OCI-LY3 (cell line): ENCODE measurements at regions not wholly inside any gene's neighbourhood (a gene's known extent, or its start where the extent isn't known, plus 50 kb on each side); places are given as distances from the start of the nearest gene placed in this dataset.

ENCODE experiments used
- H2AFZ ChIP-seq: fragments of 200-600, 300-600 bp; shearing (Covaris generic); 2 replicates; pipeline ENCODE4 v1.6.0; 2014; ENCODE audit warnings: antibody characterized with exemption, low read depth, low read length
- H3K27ac ChIP-seq: fragments of 200-600, 300-600 bp; sonication (generic); 2 replicates; pipeline ENCODE4 v1.5.1; 2014; ENCODE audit warnings: mild to moderate bottlenecking, low read length, moderate library complexity, mixed read lengths
- H3K27me3 ChIP-seq: fragments of 200-600, 300-600 bp; sonication (generic); 2 replicates; pipeline ENCODE4 v1.6.1; 2014; ENCODE audit warnings: low read depth, low read length, mixed read lengths
- H3K36me3 ChIP-seq: fragments of 200-600, 300-600 bp; sonication (generic); replicated peaks from 2 replicates; pipeline ENCODE3; 2014; ENCODE audit warnings: low read depth, low read length, mixed read lengths
- H3K4me1 ChIP-seq: fragments of 300-600, 200-600 bp; sonication (generic); 2 replicates; pipeline ENCODE4 v1.6.1; 2014; ENCODE audit warnings: low read length, mixed read lengths
- H3K4me2 ChIP-seq: fragments of 200-600, 300-600 bp; sonication (generic); 2 replicates; pipeline ENCODE4 v1.6.1; 2014; ENCODE audit warnings: low read length, mixed read lengths
- H3K4me3 ChIP-seq: fragments of 300-600, 200-600 bp; sonication (generic); 2 replicates; pipeline ENCODE4 v1.5.1; 2014; ENCODE audit warnings: antibody characterized with exemption, mild to moderate bottlenecking, low read length, moderate library complexity
- H3K79me2 ChIP-seq: fragments of 300-600, 200-600 bp; shearing (Covaris generic); 2 replicates; pipeline ENCODE4 v1.6.1; 2014; ENCODE audit warnings: mild to moderate bottlenecking, low read length, mixed read lengths
- H3K9ac ChIP-seq: fragments of 300-600, 200-600 bp; shearing (Covaris generic); 2 replicates; pipeline ENCODE4 v1.6.0; 2014; ENCODE audit warnings: mild to moderate bottlenecking, low read length, moderate library complexity
- H3K9me3 ChIP-seq: fragments of 200-600, 300-600 bp; shearing (Covaris generic); 2 replicates; pipeline ENCODE4 v1.6.1; 2014; ENCODE audit warnings: low read length, mixed read lengths; ENCODE audit not compliant: insufficient read depth
- H4K20me1 ChIP-seq: fragments of 200-600, 300-600 bp; sonication (generic); 2 replicates; pipeline ENCODE4 v1.6.1; 2016; ENCODE audit warnings: low read length, mixed read lengths; ENCODE audit not compliant: insufficient read depth
- EZH2phosphoT487 ChIP-seq: fragments of 200-600 bp; shearing (Covaris generic); IDR thresholded peaks from 2 replicates; pipeline ENCODE4 v1.6.1; 2018; ENCODE audit warnings: antibody characterized with exemption, mixed run types, low read depth
- TF ChIP-seq, protein P1 (sequence below): fragments of 200-600, 300-600 bp; sonication (generic); IDR thresholded peaks from 2 replicates; pipeline ENCODE4 v1.5.1; 2014; ENCODE audit warnings: antibody characterized with exemption, low read length, low read depth

DNA sequence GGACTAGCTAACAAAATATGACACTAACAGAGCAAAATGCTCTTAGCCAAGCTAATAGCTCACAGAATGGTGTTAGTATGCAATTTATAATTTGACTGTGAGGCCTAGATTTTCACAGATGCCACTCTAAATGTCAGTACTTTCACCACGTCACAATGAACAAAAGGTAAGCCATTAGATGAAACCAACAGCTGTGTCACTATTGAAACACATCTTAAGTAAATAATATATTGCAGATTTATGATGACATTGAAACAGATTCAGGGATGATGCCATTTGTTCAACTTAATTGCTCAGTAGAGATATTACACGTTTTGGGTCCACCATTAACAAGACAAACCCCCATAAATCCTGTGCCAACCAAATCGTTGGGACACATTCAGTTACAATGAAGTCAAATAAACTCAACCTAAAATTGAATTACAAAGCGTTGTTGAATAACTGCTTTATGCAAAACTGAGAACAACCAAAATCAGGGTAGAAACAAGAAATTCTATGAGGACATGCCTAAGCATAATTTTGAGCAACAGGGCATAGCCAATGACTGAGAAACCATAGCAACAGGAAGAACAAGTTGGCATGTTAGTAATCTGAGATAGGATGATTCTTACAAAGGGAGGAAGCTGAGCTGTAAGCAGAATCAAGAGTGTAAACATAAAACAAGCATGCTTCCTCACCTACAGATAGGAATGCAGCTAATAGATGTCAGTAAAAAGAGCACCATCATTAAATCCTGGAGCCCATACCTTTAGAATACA lies 85.6 kb upstream of the KHDRBS2 start:
- no peaks in the 10 kb centered on the region for H3K36me3 ChIP-seq
- no peak overlapping the region for H3K4me3 ChIP-seq
- H2AFZ ChIP-seq: no peak overlapping the region
- no peak overlapping the region for H3K27ac ChIP-seq
- TF ChIP-seq EZH2phosphoT487: no peak
- TF ChIP-seq, protein P1, sequence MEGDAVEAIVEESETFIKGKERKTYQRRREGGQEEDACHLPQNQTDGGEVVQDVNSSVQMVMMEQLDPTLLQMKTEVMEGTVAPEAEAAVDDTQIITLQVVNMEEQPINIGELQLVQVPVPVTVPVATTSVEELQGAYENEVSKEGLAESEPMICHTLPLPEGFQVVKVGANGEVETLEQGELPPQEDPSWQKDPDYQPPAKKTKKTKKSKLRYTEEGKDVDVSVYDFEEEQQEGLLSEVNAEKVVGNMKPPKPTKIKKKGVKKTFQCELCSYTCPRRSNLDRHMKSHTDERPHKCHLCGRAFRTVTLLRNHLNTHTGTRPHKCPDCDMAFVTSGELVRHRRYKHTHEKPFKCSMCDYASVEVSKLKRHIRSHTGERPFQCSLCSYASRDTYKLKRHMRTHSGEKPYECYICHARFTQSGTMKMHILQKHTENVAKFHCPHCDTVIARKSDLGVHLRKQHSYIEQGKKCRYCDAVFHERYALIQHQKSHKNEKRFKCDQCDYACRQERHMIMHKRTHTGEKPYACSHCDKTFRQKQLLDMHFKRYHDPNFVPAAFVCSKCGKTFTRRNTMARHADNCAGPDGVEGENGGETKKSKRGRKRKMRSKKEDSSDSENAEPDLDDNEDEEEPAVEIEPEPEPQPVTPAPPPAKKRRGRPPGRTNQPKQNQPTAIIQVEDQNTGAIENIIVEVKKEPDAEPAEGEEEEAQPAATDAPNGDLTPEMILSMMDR: no peak
- H4K20me1 ChIP-seq: no peaks in the 10 kb centered on the region
- H3K9ac ChIP-seq: no peak overlapping the region
- H3K9me3 ChIP-seq: no peaks in the 10 kb centered on the region
- no peaks in the 10 kb centered on the region for H3K27me3 ChIP-seq
- H3K4me2 ChIP-seq: no peak overlapping the region
- peaks cover 9% of the 10 kb centered on the region; the same call in 1 of the 2 replicates for H3K4me1 ChIP-seq
- no peaks in the 10 kb centered on the region for H3K79me2 ChIP-seq

DNA sequence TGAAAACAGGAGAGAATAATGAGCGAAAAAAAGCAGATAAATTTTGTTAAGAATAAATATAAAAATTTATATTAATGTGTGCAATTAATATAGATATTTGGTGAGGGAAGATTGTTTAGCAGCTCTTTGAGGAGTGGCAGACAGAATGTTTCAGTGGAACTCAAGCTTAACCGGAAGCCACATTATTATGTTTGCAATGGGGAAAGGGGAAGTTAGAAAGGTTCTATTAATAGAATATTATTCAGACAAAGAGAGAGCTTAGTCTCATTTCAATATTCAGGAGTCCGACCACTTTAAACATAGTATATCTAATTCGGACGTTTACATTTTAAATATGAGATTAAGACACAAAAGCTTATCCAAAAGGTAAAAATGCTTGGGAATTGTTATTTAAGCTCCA lies 81.6 kb upstream of the KHDRBS2 start:
- H3K9ac ChIP-seq: no peak overlapping the region
- H3K4me1 ChIP-seq: peaks cover 6% of the 10 kb centered on the region; the same call in 1 of the 2 replicates
- no peak overlapping the region for H2AFZ ChIP-seq
- H3K27ac ChIP-seq: no peak overlapping the region; the same call in 1 of the 2 replicates
- H3K4me3 ChIP-seq: peak overlapping the region; percentile 29; the same call in 1 of the 2 replicates
- no peaks in the 10 kb centered on the region for H3K36me3 ChIP-seq
- no peaks in the 10 kb centered on the region for H3K27me3 ChIP-seq
- peak overlapping the region; percentile 43 for H3K4me2 ChIP-seq
- TF ChIP-seq, protein P1: no peak
- TF ChIP-seq EZH2phosphoT487: no peak
- H4K20me1 ChIP-seq: no peaks in the 10 kb centered on the region
- no peaks in the 10 kb centered on the region for H3K79me2 ChIP-seq
- H3K9me3 ChIP-seq: no peaks in the 10 kb centered on the region

DNA sequence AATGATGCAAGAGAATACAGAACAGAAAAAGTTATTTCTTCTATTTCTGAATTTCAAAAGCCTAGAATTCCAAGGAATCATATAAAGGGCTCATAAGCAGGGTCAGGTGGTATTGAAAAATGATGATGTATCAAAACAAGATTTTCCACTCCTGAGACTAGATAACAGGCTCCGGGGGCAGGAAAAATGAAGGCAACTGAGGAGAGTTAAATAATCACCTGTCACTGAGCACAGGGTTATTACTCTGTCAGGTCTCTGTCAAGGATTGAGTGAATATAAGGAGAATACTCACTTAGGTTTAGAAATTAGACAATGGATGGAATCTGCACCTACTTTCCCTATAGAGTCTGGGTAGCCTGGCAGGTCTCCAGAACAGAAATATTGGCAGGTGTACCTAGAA lies 76.1 kb upstream of the KHDRBS2 start:
- no peaks in the 10 kb centered on the region for H3K9me3 ChIP-seq
- no peak for TF ChIP-seq EZH2phosphoT487
- TF ChIP-seq, protein P1: no peak

DNA sequence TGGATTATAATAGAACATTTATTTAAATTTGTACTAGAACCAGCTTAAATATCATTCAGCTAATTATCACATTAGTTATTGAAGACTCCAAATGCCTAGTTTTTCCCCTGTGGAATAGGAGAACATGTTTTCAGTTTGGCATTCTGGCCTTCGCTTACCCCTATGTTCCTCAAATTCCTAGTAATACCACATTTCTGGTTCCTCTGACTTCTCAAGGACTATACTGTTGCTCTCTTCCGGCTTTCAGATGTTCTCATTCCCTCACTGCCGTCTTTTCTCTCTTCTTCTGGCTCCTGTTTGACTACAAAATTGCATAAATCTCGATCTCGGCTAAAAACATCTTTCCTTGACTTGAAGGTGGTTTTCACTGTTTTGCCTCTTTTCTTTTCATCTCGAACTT lies 71.8 kb upstream of the KHDRBS2 start:
- Histone ChIP-seq H3K4me3 (no peak overlapping the region), H3K79me2 (no peaks in the 10 kb centered on the region), H3K4me2 (no peak overlapping the region; the same call in 1 of the 2 replicates), H3K9me3 (no peaks in the 10 kb centered on the region), H3K4me1 (no peaks in the 10 kb centered on the region), H4K20me1 (no peaks in the 10 kb centered on the region), H2AFZ (peak overlapping the region; percentile 52; the same call in 1 of the 2 replicates), H3K36me3 (no peaks in the 10 kb centered on the region), H3K27ac (no peak overlapping the region), H3K9ac (no peak overlapping the region), H3K27me3 (no peaks in the 10 kb centered on the region)
- TF ChIP-seq, protein P1: no peak
- TF ChIP-seq EZH2phosphoT487: no peak

More for the DNA sequence above, 76.1 kb upstream of the KHDRBS2 start:
- Histone ChIP-seq H3K36me3 (no peaks in the 10 kb centered on the region), H3K4me2 (no peak overlapping the region), H2AFZ (no peak overlapping the region), H3K27me3 (no peaks in the 10 kb centered on the region), H3K4me3 (no peak overlapping the region), H4K20me1 (no peaks in the 10 kb centered on the region), H3K27ac (no peak overlapping the region), H3K4me1 (no peaks in the 10 kb centered on the region), H3K9ac (no peak overlapping the region), H3K79me2 (no peaks in the 10 kb centered on the region)
